ENCODE measurements at regions not wholly inside any gene's neighbourhood (a gene's known extent, or its start where the extent isn't known, plus 50 kb on each side); places are given as distances from the start of the nearest gene placed in this dataset.

- no peak for DNase-seq (ENCODE audit: low spot score)
Observed at GRCh38 chr11:28598531-28598930, 490.3 kb downstream of the METTL15 start.

- no peak for DNase-seq (ENCODE audit: low spot score)
Observed at GRCh38 chr11:28596816-28597215, 488.6 kb downstream of the METTL15 start.

- no peak for DNase-seq (ENCODE audit: low spot score)
Observed at GRCh38 chr11:28592141-28592540, 484.0 kb downstream of the METTL15 start.

- DNase-seq (ENCODE audit: low spot score) = no peak
Observed at GRCh38 chr11:28584992-28585391, 476.8 kb downstream of the METTL15 start.

GRCh38 chr11:28582506-28582905 is 474.3 kb downstream of the METTL15 start:
- DNase-seq (ENCODE audit: low spot score) = no peak

- no peak for DNase-seq (ENCODE audit: low spot score)
Observed at GRCh38 chr11:28581286-28582242, 473.4 kb downstream of the METTL15 start.

- DNase-seq (ENCODE audit: low spot score) = no peak
Observed at GRCh38 chr11:28571371-28571770, 463.2 kb downstream of the METTL15 start.

GRCh38 chr11:28569106-28569505 is 460.9 kb downstream of the METTL15 start:
- DNase-seq (ENCODE audit: low spot score) = no peak

GRCh38 chr11:28566339-28567089 is 458.3 kb downstream of the METTL15 start:
- no peak for DNase-seq (ENCODE audit: low spot score)

GRCh38 chr11:28559492-28559891 is 451.3 kb downstream of the METTL15 start:
- DNase-seq (ENCODE audit: low spot score) = peak; percentile 25

- DNase-seq (ENCODE audit: low spot score) = no peak
Observed at GRCh38 chr11:28547321-28547741, 439.1 kb downstream of the METTL15 start.

GRCh38 chr11:28545536-28545935 is 437.3 kb downstream of the METTL15 start:
- no peak for DNase-seq (ENCODE audit: low spot score)

- DNase-seq (ENCODE audit: low spot score) = no peak
Observed at GRCh38 chr11:28542561-28542960, 434.4 kb downstream of the METTL15 start.

GRCh38 chr11:28539239-28540030 is 431.2 kb downstream of the METTL15 start:
- no peak for DNase-seq (ENCODE audit: low spot score)

GRCh38 chr11:28537822-28538221 is 429.6 kb downstream of the METTL15 start:
- DNase-seq (ENCODE audit: low spot score) = no peak

GRCh38 chr11:28536504-28537267 is 428.5 kb downstream of the METTL15 start:
- DNase-seq (ENCODE audit: low spot score) = no peak

- DNase-seq (ENCODE audit: low spot score) = no peak
Observed at GRCh38 chr11:28535677-28536076, 427.5 kb downstream of the METTL15 start.

- DNase-seq (ENCODE audit: low spot score) = peak; percentile 61
Observed at GRCh38 chr11:28529540-28530410, 421.6 kb downstream of the METTL15 start.

GRCh38 chr11:28529046-28529445 is 420.9 kb downstream of the METTL15 start:
- no peak for DNase-seq (ENCODE audit: low spot score)

- no peak for DNase-seq (ENCODE audit: low spot score)
Observed at GRCh38 chr11:28528217-28528616, 420.0 kb downstream of the METTL15 start.

- no peak for DNase-seq (ENCODE audit: low spot score)
Observed at GRCh38 chr11:28526406-28526751, 418.2 kb downstream of the METTL15 start.

Data from SW480 (cell line).